Pancreas (tissue), 10 donors: ENCODE measurements at regions not wholly inside any gene's neighbourhood (a gene's known extent, or its start where the extent isn't known, plus 50 kb on each side); places are given as distances from the start of the nearest gene placed in this dataset.

Source experiments
- ATAC-seq, 4 donors: fragments of 200-7000 bp; cut with Tn5 transposase; one replicate each; pipeline versions ENCODE4 v1.8.0 to v1.9.1; 2020; ENCODE audit warnings: mild to moderate bottlenecking in 4 of 4, moderate library complexity in 4 of 4
- DNase-seq, 6 donors: peaks; one replicate each; pipeline ENCODE4 v3.0.0-alpha.2; 2020
- FAIRE-seq: peaks from 2 replicates; lab custom pipeline; 2012; peaks lifted over from hg19 to GRCh38; lab: Jason Lieb, UNC
- H3K27ac ChIP-seq, 4 donors: fragments of 200-600 bp; sonication (generic); 1 replicate in 3 of 4; 2 replicates in 1 of 4; pipeline versions ENCODE4 v1.5.0 to v1.8.0; 2020
- H3K27me3 ChIP-seq, 4 donors: fragments of 200-600 bp; one replicate each; pipeline ENCODE4 v1.8.0; 2021
- H3K36me3 ChIP-seq, 3 donors: fragments of 200-600 bp; sonication (generic) in 1 of 3; one replicate each; pipeline versions ENCODE4 v1.5.0 to v1.8.0; 2020 to 2021
- H3K4me1 ChIP-seq, 3 donors: fragments of 200-600 bp; one replicate each; pipeline ENCODE4 v1.8.0; 2021
- H3K4me3 ChIP-seq, 4 donors: fragments of 200-600 bp; sonication (generic) in 2 of 4; one replicate each; pipeline versions ENCODE4 v1.5.0 to v1.8.0; 2020 to 2021
- H3K9me3 ChIP-seq, 4 donors: fragments of 200-600 bp; one replicate each; pipeline ENCODE4 v1.8.0; 2021
- CTCF ChIP-seq, 4 donors: fragments of 200-600 bp; sonication (generic) in 3 of 4; IDR thresholded peaks; one replicate each; pipeline versions ENCODE4 v1.5.0 to v1.8.0; 2021; ENCODE audit warnings: antibody characterized with exemption in 4 of 4
- WGBS, 2 donors: extraction: QIAGEN DNeasy Blood & Tissue Kit; methylation state at CpG; one replicate each; pipeline ENCODE4 v1.1.7; 2013; 5-methylcytosine and 5-hydroxymethylcytosine counted together
- intact Hi-C, 3 donors: fragments of 100-400 bp; cut with DNase I; formaldehyde crosslinking; loops; one replicate each; pipeline versions ENCODE4 v1.11.1 to v1.14.2; 2022
- donor health status: healthy with polysubstance abuse.
- donor health status: DM: no; HTN: no; CAD: no; lungs with moderate emphysema.
- donor health status: DM: no; HTN: no; CAD: no.
- donor health status: control.
- donor health status: control.
- donor health status: Bipolar disorder and iron deficiency.
- donor health status: DM: yes; HTN: yes; CAD: no.
- donor health status: DM: no; HTN: no; CAD: no.
- donor health status: DM: no; HTN: no; CAD: no.
- donor health status: DM: yes; HTN: yes; CAD: no.

- TF ChIP-seq CTCF (IDR thresholded peaks at IDR 0.05): no peak
- no peak for ATAC-seq
- no peak for DNase-seq
- no peak for FAIRE-seq
- no peaks in the 10 kb centered on the region for H3K36me3 ChIP-seq
- 61% methylated on average over 2 of the region's 2 CpGs for WGBS, 2 donors
- intact Hi-C loops: no loop called here
- no peaks in the 10 kb centered on the region for H3K27me3 ChIP-seq
- no peak overlapping the region for H3K4me3 ChIP-seq
- no peaks in the 10 kb centered on the region for H3K9me3 ChIP-seq
- H3K27ac ChIP-seq: no peak overlapping the region
- no peaks in the 10 kb centered on the region for H3K4me1 ChIP-seq
Measured at GRCh38 chr7:24521917-24522623, 51.2 kb upstream of the PALS2 start.
